ENCODE measurements at regions not wholly inside any gene's neighbourhood (a gene's known extent, or its start where the extent isn't known, plus 50 kb on each side); places are given as distances from the start of the nearest gene placed in this dataset.

GRCh38 chr6:122077603-122078002, 321.8 kb upstream of the HSF2 start:
- FAIRE-seq: no peak

DNA sequence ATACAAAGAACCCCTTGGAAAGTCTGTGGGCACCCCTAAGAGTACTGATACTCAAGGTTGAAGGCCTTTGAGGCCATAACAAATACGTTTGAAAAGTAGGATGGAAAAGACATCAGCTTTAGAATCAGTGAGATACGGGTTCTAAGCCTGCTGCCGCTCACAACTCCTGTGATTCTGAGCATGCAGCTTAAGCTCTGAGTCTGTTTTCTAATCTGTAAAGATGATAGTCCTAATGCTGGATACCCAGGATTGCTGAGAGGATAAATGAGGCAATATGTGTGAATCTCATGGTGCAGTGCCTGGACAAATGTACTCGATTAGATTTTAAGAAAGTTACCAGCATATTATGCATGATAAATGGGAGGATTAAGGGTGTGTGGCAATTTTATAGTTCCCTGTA, 321.0 kb upstream of the HSF2 start:
- no peak for FAIRE-seq

DNA sequence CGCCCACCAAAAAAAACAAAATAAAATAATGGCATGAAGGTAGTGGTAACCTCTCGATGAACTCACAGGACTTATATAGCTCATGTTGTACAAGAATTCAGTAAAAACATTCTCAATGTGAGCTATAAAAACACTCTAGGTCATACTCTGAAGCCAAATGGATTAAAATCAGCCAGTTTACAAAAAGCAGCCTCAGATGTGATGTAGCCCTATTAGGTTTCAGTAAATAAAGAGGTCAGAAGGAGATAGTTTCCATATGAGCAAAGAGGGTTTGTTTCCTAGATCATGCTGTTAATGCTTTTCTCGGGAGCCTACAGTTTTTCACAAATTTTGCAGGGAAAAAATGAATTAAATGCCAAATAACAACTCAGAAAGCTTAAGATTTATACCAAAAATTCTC, 319.5 kb upstream of the HSF2 start:
- FAIRE-seq: no peak

DNA sequence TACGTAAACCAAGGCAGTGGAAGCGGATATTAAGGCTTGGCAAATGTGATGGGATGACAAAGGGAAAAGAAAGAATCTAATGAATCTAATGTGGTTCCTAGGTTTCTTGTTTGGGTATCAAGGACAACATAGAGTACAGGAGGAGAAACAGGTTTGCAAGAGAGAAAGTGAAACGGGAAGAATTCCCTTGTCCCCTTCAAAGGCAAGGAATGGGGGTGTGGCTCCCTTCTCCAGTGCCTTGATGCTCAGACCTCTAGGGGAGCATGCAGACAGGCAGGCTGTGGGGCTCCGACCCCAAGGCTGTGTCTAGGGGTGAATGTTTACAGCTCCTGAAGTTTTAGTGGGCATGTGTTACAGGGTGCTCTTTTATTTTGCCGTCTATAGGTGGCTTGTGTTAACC, 317.5 kb upstream of the HSF2 start:
- no peak for FAIRE-seq

- FAIRE-seq: no peak
Measured at GRCh38 chr6:122082370-122082769, 317.1 kb upstream of the HSF2 start.

- FAIRE-seq: no peak
Measured at GRCh38 chr6:122092366-122092765, 307.1 kb upstream of the HSF2 start.

DNA sequence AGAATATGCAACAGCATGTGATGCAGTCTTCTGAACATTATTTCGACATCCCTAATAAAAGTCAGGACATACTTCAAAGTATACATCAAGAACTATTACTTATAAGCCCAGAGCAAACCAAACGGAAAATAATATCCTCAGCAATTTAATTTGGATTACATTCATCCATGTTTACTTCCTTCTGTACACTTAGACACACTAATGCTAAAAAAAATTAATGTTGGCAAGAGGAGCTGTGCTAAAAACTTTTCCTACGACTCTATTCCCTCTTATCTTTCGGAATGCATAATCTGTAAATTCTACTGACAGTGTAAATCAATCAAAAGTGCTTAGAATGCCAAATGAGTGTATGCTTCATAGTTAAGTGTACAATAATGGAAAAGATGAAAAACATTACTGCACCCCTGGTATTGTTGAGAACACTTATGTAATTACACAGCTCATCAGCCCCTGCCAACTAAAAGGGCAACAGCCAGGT, 301.2 kb upstream of the HSF2 start:
- FAIRE-seq: no peak

DNA sequence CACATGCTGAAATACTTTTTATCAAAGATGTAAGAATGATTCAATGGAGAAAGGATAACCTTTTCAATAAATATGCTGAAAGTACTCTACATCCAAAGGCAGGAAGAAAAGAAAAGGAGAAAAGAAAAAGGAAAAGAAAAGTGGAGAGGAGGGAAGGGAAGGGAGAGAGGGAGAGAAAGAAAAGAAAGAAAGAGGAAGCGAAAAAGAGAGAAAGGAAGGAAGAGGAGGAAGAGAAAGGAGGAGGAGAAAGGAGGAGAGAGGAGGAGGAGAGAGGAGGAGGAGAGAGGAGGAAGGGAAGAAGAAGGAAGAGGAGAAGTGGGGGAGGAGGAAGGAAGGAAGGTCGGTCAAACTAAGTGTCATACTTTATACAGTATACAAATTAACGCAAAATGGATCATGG, 297.4 kb upstream of the HSF2 start:
- FAIRE-seq: no peak

DNA sequence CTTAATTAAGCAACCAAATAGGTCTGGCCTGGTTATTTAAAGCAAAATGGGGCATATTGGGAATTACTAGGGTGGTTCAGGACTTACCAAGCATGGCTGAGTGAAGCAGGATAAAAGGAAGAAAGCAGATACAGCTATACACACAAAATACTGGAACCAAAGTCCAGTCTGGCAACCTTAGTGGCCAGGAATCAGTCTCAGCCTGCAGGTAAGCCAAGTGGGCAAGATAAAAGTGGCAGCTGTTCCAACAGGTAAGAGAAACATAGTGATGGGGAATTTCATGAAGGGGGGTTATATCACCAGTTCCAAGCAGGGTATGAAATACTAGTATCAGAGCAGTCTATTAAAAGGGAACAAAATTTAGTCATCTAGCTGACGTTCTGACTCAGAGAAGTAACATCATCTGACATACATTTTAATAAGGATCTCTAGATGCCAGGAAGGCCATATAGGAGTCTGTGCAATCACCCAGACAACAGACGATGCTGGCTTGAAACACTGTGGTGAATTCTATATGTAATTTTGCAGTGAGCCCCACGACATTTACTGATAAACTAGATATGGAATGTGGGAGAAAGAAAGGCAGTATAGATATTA, 292.1 kb upstream of the HSF2 start:
- FAIRE-seq: no peak

DNA sequence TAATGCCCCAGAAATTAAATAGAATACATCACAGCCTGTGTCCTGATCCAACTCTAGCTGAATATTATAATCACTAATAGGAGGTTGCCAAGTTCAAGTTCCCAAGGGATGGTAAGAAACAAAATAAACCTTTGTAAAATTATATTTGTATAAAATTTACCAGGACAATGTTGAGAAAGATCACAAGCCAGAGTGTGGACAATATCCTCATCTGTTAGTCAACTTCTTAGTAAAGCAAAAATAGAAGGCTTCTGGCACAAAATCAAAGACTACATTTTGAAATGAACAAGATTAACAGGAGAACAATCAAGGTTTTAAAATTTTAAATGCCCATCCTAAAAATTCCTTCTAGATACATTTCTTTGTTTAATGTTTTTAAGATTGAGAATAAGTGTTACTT, 290.4 kb upstream of the HSF2 start:
- FAIRE-seq: no peak

GRCh38 chr6:122114717-122115116, 284.7 kb upstream of the HSF2 start:
- no peak for FAIRE-seq

GRCh38 chr6:122116119-122116834, 283.2 kb upstream of the HSF2 start:
- no peak for FAIRE-seq

DNA sequence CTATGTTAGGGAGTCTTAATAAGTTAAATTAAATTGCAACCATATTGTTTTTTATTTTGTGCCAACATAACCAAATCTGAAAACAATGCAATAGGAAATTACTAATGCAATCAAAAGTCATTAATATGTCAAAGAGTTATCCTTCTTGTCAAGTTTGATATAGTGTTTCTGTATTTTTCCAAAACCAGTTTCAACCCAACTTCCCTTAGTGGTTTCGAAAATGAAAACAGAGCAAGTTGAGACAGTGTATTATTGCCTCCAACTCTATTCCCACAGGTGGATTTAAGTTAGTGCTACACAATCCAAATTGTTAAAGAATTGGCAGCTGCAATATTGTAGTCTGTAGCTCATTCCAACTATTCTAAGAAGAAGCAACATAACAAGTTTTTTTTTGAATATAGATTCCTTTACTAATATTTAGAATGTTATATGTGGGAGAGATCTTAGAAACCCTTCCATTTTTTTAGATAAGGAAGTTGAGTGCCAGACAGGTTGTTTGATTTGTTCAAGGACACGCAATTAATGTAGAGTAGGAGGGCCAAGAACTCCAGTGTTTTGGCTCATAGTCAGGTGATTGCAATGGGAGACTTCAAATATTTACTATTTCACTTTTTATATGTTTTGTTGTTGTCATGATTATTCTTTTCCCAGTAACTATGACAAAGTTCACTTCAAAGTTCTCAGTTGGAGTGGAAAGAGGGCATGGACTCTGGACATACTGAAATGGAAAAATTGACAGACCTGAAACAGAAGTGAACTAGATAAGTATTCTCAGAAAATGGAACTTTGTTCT, 282.4 kb upstream of the HSF2 start:
- FAIRE-seq: no peak

DNA sequence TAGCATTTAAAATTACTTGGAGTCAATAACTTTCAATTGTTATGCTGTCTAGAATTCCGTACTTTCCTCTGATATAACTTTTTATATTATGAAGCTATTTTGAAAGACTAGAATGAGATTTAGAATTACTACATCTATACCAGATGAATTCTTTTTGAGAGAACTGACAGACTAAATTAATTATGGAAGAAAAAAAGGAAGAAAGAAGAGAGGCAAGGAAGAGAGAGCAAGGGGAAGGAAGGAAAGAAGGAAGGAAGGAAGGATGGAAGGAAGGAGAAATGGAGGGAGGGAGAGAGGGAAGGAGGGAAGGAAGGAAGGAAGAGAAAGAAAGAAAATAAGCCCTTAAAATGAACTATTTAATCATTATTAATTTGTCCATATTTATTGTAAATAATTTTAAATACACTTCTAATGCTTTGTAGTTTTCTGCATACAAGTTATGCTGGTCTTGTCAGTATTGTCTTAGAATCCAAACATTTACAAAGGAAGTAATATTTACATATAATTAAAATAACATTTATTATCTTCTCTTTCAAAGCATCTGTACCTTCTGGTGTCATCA, 280.4 kb upstream of the HSF2 start:
- FAIRE-seq: peak; percentile 21

DNA sequence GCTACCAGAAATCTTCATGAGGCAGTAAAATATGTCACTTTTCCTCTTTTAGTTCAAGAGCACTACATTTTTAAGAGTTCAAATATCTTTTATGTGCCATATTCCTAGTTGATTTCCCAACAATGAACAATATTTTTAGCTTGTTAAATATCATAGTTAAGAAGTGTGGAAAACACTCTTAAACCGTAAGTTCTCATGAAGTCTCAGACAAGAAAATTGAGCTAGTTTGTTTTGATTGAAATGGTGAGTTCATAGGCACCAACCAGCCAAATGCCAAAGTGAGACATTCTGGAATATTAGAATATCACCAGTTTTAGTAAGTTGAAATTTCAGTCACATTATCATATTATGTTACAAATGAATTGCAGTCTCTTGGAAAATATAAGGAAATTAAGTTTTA, 277.2 kb upstream of the HSF2 start:
- peak; percentile 21 for FAIRE-seq

GRCh38 chr6:122122686-122123085, 276.8 kb upstream of the HSF2 start:
- no peak for FAIRE-seq

- FAIRE-seq: no peak
Measured at GRCh38 chr6:122124908-122125307, 274.5 kb upstream of the HSF2 start.

DNA sequence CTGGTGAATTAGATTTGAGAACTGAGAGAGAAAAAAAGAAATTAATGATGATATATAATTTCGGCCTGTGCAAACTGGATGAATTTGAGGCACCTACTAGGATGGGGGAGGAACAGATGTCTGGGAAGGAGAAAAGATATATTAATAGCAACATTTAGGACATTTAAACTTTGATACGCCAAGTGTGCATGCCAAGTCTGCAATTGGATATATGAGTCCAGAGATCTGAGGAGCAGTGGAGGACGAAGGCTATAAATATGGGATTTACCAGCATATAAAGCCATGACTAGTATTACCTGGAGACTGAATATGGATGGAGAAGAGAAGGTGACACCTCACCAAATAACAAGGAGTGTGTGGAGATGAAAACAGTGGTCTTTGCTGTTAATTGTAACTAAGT, 272.6 kb upstream of the HSF2 start:
- FAIRE-seq: no peak

DNA sequence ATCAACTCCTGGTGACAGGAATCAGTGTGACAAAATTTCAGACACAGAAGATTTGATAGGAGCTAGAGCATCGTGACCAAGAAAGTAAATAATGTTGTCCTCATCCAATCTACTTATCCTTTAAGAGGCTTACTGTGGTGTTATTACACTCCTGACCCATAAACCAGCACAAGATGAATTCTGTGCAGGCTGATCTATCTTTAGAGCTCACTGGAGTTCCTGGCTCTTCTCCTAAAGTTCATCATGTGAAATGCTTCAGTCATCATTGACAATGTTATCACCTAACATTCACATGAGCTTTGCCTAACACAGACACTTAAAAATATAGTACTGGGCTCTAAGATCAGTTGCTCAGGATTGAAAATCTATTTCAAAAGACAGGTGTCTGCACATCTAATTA, 271.0 kb upstream of the HSF2 start:
- FAIRE-seq: no peak

- no peak for FAIRE-seq
Measured at GRCh38 chr6:122129313-122130025, 270.0 kb upstream of the HSF2 start.

- FAIRE-seq: no peak
Measured at GRCh38 chr6:122130026-122130348, 269.5 kb upstream of the HSF2 start.

- no peak for FAIRE-seq
Measured at GRCh38 chr6:122130518-122130917, 268.9 kb upstream of the HSF2 start.

DNA sequence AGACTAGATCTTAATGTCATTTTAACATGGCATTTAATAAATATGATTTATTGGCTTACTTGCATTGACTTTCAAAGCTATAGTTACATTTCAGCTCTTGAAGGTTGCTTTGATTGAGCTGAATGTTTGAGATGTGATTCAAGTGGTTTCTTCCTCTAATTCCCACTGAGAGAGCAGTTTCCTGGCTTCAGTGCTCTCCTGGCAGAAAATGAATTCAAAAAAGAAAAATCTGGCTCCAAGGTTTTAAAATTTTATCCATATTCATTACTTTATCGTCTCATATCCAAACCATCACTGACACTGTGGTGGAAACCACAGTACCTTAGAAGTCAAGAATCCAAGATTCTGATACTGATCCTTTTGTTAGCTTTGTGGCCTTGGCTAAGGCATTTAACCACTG, 263.1 kb upstream of the HSF2 start:
- FAIRE-seq: no peak

Data from G401.6 (cell line).